ENCODE measurements at regions not wholly inside any gene's neighbourhood (a gene's known extent, or its start where the extent isn't known, plus 50 kb on each side); places are given as distances from the start of the nearest gene placed in this dataset.

DNA sequence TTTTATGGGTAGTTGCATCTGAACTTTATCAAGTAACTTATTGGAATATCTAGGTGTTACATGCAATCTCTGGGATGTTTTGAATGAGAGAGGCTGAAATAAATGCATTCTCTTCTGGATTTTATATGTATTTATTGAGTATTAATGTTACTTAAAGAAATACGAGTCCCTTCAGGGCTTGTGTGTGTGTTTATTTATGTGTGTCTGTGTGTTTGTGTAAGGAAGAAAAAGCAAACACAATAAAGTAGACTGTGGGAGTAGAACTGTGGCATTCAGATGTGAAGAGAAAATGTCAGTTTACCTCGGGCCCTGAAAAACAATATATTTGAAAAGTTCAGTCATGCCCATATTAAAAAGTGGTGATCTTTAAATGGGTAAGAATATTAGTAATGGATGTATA, 250.5 kb downstream of the RPL10L start:
- DNase-seq (ENCODE audit: low read depth in 1 of 2, low spot score in 1 of 2) = peak in 1 of 2 experiments; percentile 55
- no peak for TF ChIP-seq JUND (IDR thresholded peaks at IDR 0.05; ENCODE audit: low read depth)
- in situ Hi-C loops (cut with HindIII; ENCODE audit: low pct_unique_long_range_greater_than_20kb, low sequenced_read_pairs) = no loop called here

DNA sequence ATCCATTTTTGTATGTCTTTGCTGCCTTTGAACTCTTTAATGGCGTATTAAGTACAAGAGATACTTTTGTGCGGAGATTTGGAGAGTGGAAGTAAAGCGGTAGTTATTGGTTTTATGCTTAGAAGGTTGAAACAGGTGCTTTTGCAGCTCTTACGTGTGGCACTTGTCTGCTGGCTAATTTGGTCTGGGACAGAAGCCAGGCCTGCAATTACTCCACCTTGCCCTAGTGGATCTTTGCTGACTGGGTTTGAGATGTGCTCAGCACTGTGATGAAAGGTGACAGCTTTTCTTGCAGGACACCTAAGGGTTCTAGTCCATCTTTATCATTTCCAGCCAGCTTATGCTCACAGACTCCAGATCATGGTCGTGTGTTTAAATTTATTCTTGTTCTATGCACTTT, 252.5 kb downstream of the RPL10L start:
- in situ Hi-C loops (cut with HindIII; ENCODE audit: low pct_unique_long_range_greater_than_20kb, low sequenced_read_pairs) = no loop called here
- TF ChIP-seq JUND (IDR thresholded peaks at IDR 0.05; ENCODE audit: low read depth) = no peak
- DNase-seq (ENCODE audit: low read depth in 1 of 2, low spot score in 1 of 2) = no peak

DNA sequence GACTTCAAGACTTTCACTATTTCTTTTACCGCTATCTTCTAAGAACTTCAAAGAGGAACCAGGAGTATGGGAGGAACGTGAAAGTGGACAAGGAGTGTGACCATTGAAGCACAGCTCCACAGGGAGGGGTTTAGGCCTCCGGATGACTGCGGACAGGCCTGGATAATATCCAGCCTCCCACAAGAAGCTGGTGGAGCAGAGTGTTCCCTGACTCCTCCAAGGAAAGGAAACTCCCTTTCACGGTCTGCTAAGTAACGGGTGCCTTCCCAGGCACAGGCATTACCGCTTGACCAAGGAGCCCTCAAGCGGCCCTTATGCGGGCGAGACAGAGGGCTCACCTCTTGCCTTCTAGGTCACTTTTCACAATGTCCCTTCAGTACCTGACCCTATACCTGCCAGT, 267.0 kb downstream of the RPL10L start:
- TF ChIP-seq JUND (IDR thresholded peaks at IDR 0.05; ENCODE audit: low read depth) = no peak
- DNase-seq (ENCODE audit: low read depth in 1 of 2, low spot score in 1 of 2) = no peak

DNA sequence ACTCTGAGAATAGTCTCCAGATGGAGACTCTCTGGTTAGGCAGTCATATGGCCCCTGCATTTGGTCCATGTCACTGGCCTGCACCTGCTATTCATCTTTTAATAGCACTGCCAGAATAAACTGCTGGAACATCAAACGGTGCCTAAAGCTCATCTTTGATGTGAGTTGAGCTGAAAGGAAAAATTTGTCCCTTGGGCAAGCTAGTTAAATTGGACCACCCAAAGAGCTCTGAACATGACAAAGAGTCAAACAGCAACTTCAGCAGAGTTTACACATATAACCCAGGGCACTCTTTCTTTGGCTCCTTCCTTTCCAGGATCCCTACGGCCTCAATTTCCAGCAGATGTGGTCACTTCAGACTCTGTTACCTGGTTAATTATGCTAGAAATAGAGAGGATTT, 269.9 kb downstream of the RPL10L start:
- DNase-seq (ENCODE audit: low read depth in 1 of 2, low spot score in 1 of 2) = no peak
- no peak for TF ChIP-seq JUND (IDR thresholded peaks at IDR 0.05; ENCODE audit: low read depth)
- in situ Hi-C loops (cut with HindIII; ENCODE audit: low pct_unique_long_range_greater_than_20kb, low sequenced_read_pairs) = no loop called here

More for the DNA sequence above, 267.0 kb downstream of the RPL10L start:
- in situ Hi-C loops (cut with HindIII; ENCODE audit: low pct_unique_long_range_greater_than_20kb, low sequenced_read_pairs) = no loop called here

DNA sequence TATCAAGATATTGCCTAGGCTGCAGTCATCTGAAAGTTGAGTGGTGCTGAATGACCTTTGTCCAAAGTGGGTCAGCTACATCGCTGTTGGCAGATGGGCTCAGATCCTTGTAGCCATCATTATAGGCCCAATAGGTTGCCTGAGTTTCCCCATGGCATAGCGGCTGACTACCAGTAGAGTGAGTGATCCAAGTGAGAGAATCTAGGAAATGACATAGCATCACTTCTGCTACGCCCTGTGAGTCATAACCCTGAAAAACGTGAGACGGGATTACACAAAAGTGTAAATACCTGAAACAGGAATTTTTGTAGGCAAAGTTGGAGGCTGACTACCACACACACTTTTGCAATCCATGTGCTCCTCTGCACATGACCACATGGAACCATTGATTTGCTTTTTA, 273.3 kb downstream of the RPL10L start:
- TF ChIP-seq JUND (IDR thresholded peaks at IDR 0.05; ENCODE audit: low read depth) = no peak
- DNase-seq (ENCODE audit: low read depth in 1 of 2, low spot score in 1 of 2) = no peak
- in situ Hi-C loops (cut with HindIII; ENCODE audit: low pct_unique_long_range_greater_than_20kb, low sequenced_read_pairs) = no loop called here

DNA sequence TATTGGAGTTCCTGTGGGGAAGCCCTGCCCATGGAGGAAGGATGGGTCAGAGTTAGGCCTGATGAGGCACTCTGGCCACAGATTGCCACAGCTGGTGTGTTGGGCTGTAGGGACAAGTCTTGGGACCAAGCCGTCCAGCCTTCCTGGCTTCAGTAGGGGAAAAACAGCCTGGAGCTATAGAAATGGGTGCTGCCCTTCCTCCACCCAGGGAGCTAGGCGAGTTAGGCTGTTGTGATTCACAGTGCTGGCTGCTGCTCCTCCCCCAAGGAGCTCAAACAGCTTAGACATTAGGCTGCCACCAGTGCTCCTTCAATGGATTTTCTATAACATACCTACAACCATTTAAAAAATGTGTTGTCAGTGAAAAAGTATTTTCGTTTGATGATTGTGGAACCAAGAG, 274.3 kb downstream of the RPL10L start:
- DNase-seq (ENCODE audit: low read depth in 1 of 2, low spot score in 1 of 2) = no peak
- in situ Hi-C loops (cut with HindIII; ENCODE audit: low pct_unique_long_range_greater_than_20kb, low sequenced_read_pairs) = no loop called here
- no peak for TF ChIP-seq JUND (IDR thresholded peaks at IDR 0.05; ENCODE audit: low read depth)

DNA sequence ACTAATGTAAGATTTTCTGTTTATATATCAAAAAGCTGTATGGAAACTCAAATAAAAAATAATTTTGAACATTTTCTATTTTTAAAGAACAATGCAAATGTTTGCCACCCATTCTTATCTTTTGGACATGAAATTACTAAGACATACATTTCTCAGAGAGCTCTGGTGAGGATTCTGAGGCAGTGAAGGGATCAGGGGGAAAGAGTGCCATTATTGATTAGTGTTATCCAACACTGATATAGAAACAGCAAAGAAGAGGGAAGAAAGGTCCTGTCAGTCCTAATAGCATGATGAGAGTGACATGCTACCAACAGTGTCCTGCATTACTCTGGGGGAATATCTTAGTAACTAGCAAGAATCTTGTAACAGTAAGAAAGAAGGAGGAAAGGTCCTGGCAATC, 282.2 kb downstream of the RPL10L start:
- TF ChIP-seq JUND (IDR thresholded peaks at IDR 0.05; ENCODE audit: low read depth) = no peak
- in situ Hi-C loops (cut with HindIII; ENCODE audit: low pct_unique_long_range_greater_than_20kb, low sequenced_read_pairs) = no loop called here
- no peak for DNase-seq (ENCODE audit: low read depth in 1 of 2, low spot score in 1 of 2)

DNA sequence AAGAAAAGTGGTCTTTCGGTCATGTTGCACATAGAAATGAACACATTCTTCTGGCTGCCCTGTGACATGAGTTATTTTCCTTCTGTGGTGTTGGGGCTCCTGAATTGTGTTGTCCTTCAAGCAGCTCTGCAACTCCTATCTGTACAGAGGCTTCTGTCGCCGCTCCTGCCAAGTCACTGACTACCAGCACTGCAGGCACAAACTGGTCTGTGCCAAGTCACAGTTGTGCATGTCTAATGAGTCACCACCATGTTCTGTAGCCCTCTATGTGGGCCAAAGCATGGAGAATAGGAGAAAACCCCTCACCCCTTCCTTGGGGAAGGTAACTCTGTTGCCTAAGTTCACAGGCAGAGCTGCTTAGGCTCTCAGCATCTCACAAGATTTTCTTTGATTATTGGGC, 283.3 kb downstream of the RPL10L start:
- in situ Hi-C loops (cut with HindIII; ENCODE audit: low pct_unique_long_range_greater_than_20kb, low sequenced_read_pairs) = no loop called here
- no peak for DNase-seq (ENCODE audit: low read depth in 1 of 2, low spot score in 1 of 2)
- TF ChIP-seq JUND (IDR thresholded peaks at IDR 0.05; ENCODE audit: low read depth) = no peak

DNA sequence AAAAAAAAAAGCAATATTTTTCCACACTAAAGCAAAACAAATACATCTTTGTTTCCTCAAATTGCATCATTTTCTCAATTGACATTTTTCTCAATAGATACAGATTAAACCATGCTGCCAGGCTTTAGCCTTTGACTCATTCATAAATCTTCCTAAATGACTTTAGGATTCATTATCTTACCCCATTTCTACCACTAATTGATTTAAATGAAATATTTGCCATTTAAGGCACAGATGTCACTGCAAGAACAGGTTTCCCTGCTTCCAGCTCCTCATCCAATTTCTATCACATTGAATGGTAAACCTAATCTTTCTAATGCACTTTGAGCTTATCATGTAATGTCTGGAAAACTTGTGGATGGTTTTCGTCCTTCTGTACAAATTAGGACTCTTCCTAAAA, 298.7 kb downstream of the RPL10L start:
- no peak for DNase-seq (ENCODE audit: low read depth in 1 of 2, low spot score in 1 of 2)
- in situ Hi-C loops (cut with HindIII; ENCODE audit: low pct_unique_long_range_greater_than_20kb, low sequenced_read_pairs) = no loop called here
- no peak for TF ChIP-seq JUND (IDR thresholded peaks at IDR 0.05; ENCODE audit: low read depth)

DNA sequence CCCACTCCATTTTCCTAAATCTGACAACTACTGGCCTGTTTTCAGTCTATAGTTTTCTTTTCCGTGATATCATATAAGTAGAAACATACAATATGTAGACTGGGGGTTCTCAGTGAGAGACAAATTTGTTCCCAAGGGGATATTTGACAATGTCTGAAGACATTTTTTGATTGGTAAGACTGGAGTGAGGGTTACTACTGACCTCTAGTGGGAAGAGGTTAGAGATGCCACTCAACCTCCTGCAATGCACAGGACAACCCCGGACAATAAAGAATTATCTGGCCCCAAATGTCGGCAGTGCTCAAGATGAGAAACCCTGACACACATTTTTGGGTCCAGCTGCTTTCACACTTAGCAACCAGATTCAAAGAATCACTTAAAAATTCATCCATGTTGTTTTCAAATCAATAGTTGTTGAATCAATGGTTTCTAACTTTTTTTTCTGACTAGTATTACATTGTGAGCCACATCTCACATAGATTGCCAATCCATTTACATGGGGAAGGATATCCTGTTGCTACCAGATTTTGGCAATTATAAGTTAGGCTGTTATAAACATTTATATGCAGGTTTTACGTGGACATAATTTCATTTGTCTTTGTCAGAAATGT, 307.1 kb downstream of the RPL10L start:
- peak; percentile 18 to 71 for DNase-seq (ENCODE audit: low read depth in 1 of 2, low spot score in 1 of 2)
- no peak for TF ChIP-seq JUND (IDR thresholded peaks at IDR 0.05; ENCODE audit: low read depth)
- in situ Hi-C loops (cut with HindIII; ENCODE audit: low pct_unique_long_range_greater_than_20kb, low sequenced_read_pairs) = no loop called here

DNA sequence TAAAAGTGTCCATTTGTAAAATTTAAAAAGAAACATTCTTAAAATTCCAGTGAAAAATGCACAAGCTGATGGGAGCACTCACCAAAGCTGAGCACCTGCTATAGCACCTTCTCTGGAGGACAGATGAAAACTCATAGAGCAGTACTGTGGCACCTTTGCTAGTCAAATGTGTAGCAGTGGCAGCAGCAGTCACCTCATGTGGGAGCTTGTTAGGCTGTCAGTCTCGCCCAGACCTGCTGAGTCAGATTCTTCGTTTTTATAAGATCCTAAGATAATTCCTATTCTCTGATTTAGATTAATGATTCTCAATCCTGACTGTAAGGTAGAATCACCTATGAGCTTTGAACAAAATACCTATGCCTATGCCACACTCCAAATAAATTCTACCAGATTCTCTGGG, 325.8 kb downstream of the RPL10L start:
- DNase-seq (ENCODE audit: low read depth in 1 of 2, low spot score in 1 of 2) = peak in 1 of 2 experiments; percentile 24
- no peak for TF ChIP-seq JUND (IDR thresholded peaks at IDR 0.05; ENCODE audit: low read depth)
- in situ Hi-C loops (cut with HindIII; ENCODE audit: low pct_unique_long_range_greater_than_20kb, low sequenced_read_pairs) = no loop called here

DNA sequence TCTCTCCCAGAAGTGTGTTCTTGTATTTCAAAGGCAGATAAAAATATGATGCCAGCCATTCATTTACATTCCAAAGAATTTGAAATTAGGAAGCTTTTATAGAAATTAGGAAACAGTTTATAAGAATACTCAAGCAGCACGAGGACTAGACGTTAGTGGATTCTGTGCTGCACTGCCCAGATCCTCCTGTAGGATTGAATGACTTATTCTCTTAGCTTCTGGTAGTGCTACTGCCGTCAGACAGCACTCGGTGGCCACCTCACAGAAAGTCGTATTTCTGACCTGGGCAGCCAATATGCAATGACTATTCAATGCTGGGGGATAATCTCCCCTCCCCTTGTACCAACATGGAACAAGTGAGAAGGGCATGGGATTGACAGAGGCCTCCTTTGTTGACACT, 326.4 kb downstream of the RPL10L start:
- no peak for TF ChIP-seq JUND (IDR thresholded peaks at IDR 0.05; ENCODE audit: low read depth)
- in situ Hi-C loops (cut with HindIII; ENCODE audit: low pct_unique_long_range_greater_than_20kb, low sequenced_read_pairs) = no loop called here
- peak in 1 of 2 experiments; percentile 20 for DNase-seq (ENCODE audit: low read depth in 1 of 2, low spot score in 1 of 2)

DNA sequence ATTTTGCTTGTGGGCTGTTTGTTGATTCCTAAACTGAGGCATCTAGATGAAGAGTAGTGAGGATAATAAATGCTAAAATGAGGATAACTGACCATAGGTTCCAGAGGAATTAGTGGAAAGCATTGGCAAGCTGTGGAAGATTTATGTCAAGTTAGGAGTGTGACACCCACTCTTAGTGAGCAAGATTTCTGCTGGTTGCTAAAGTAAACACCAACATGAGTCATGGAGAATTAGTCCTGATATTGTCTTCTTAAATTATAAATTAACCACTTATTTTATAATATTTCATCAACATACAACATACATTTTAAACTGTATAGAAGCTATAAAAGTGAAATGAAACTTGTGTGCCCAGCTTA, 328.2 kb downstream of the RPL10L start:
- no peak for DNase-seq (ENCODE audit: low read depth in 1 of 2, low spot score in 1 of 2)
- TF ChIP-seq JUND (IDR thresholded peaks at IDR 0.05; ENCODE audit: low read depth) = no peak
- in situ Hi-C loops (cut with HindIII; ENCODE audit: low pct_unique_long_range_greater_than_20kb, low sequenced_read_pairs) = no loop called here

DNA sequence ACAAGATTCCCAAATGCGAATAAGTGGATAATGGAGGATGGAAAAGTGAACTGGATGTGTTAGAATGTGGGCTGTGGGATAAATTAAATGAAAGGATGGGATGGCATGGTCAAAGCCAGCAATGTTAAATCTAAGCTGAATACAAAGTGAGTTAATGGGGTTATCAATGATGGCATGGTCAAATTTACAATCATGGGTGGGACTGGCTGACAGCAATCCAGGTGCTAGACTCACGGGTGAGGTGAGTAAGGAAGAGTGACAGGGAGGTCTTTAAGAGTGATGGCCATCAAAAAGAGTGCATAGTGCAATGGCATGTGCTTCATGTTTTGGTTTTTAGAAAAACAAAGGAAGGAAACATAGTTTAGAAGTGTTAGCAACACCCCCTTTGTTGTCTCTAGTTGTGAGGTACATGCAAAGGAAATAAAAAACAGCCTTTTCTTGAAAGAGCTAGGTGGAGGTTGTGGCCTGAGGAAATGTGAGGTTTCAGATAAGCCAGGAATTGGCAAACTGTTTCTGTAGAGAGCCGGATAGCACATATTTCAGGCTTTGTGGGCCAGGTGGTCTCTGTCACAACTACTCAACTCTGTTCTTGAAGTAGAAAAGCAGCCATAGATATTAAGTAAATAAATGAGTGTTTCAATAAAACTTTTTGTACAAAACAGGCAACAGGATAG, 328.7 kb downstream of the RPL10L start:
- no peak for DNase-seq (ENCODE audit: low read depth in 1 of 2, low spot score in 1 of 2)
- in situ Hi-C loops (cut with HindIII; ENCODE audit: low pct_unique_long_range_greater_than_20kb, low sequenced_read_pairs) = no loop called here
- no peak for TF ChIP-seq JUND (IDR thresholded peaks at IDR 0.05; ENCODE audit: low read depth)

Measured in T47D (cell line).